ENCODE measurements at regions not wholly inside any gene's neighbourhood (a gene's known extent, or its start where the extent isn't known, plus 50 kb on each side); places are given as distances from the start of the nearest gene placed in this dataset.
"Not testable (repeated sequence)": the region's sequence is repeated elsewhere in the genome, so short reads cannot be mapped to it uniquely, and the experiment has no call there.

DNA sequence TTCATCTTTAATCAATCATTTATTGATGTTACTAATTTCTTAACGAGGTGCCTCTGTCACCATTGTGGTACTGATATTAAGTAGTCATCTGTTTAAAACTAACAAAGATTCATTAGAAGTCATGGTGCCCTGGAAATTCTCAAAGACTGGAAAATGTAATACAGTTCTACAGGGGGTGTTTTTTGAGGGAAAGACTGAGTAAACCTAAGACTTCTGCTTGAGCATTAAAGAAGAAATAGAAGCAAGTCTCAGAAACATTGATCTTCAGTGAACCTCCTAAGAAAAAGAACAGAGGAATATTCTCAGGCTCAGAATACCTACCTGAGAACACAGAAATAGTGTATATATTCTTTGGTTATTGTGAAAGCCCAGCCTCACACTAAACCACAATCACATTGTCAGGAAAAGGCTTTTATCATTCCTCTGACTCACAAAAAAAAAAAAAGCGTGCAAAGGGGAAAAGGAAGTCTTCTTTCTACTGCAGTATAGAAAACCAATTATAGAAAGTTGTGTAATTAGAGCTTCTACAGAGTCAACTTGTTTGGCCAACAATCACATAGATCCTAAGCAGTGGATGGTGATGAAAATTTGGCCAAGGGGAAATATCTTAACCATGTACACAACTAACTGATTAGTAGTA is 60.8 kb downstream of the HINT1 start (continued):
- TF ChIP-seq, protein P1, sequence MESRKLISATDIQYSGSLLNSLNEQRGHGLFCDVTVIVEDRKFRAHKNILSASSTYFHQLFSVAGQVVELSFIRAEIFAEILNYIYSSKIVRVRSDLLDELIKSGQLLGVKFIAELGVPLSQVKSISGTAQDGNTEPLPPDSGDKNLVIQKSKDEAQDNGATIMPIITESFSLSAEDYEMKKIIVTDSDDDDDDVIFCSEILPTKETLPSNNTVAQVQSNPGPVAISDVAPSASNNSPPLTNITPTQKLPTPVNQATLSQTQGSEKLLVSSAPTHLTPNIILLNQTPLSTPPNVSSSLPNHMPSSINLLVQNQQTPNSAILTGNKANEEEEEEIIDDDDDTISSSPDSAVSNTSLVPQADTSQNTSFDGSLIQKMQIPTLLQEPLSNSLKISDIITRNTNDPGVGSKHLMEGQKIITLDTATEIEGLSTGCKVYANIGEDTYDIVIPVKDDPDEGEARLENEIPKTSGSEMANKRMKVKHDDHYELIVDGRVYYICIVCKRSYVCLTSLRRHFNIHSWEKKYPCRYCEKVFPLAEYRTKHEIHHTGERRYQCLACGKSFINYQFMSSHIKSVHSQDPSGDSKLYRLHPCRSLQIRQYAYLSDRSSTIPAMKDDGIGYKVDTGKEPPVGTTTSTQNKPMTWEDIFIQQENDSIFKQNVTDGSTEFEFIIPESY (IDR thresholded peaks at IDR 0.05; ENCODE audit: borderline replicate concordance, low read depth) = no peak
- no peak for TF ChIP-seq FOSL2 (IDR thresholded peaks at IDR 0.05; ENCODE audit: borderline replicate concordance, low read depth)
- no peak for TF ChIP-seq SMC3 (IDR thresholded peaks at IDR 0.05; ENCODE audit: low read depth, low read length)
- no peak for TF ChIP-seq TAF1 (IDR thresholded peaks at IDR 0.05; ENCODE audit: borderline replicate concordance, low read depth, low read length)
- no peak for TF ChIP-seq SIN3A (IDR thresholded peaks at IDR 0.05; ENCODE audit: borderline replicate concordance, low read depth, low read length)
- TF ChIP-seq MEF2A (IDR thresholded peaks at IDR 0.05; ENCODE audit: borderline replicate concordance, low read depth) = no peak
- no peak for TF ChIP-seq EP300 (IDR thresholded peaks at IDR 0.05; ENCODE audit: borderline replicate concordance in 1 of 2, low read depth in 1 of 2, low read length in 1 of 2)
- TF ChIP-seq EZH2phosphoT487 (IDR thresholded peaks at IDR 0.05; ENCODE audit: borderline replicate concordance, low read depth) = no peak
- no peak for TF ChIP-seq FOXM1 (IDR thresholded peaks at IDR 0.05; ENCODE audit: low read depth)
- TF ChIP-seq CHD2 (IDR thresholded peaks at IDR 0.05; ENCODE audit: low read length, partially characterized antibody) = no peak
- TF ChIP-seq, protein P2, sequence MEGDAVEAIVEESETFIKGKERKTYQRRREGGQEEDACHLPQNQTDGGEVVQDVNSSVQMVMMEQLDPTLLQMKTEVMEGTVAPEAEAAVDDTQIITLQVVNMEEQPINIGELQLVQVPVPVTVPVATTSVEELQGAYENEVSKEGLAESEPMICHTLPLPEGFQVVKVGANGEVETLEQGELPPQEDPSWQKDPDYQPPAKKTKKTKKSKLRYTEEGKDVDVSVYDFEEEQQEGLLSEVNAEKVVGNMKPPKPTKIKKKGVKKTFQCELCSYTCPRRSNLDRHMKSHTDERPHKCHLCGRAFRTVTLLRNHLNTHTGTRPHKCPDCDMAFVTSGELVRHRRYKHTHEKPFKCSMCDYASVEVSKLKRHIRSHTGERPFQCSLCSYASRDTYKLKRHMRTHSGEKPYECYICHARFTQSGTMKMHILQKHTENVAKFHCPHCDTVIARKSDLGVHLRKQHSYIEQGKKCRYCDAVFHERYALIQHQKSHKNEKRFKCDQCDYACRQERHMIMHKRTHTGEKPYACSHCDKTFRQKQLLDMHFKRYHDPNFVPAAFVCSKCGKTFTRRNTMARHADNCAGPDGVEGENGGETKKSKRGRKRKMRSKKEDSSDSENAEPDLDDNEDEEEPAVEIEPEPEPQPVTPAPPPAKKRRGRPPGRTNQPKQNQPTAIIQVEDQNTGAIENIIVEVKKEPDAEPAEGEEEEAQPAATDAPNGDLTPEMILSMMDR (IDR thresholded peaks at IDR 0.05) = no peak

DNA sequence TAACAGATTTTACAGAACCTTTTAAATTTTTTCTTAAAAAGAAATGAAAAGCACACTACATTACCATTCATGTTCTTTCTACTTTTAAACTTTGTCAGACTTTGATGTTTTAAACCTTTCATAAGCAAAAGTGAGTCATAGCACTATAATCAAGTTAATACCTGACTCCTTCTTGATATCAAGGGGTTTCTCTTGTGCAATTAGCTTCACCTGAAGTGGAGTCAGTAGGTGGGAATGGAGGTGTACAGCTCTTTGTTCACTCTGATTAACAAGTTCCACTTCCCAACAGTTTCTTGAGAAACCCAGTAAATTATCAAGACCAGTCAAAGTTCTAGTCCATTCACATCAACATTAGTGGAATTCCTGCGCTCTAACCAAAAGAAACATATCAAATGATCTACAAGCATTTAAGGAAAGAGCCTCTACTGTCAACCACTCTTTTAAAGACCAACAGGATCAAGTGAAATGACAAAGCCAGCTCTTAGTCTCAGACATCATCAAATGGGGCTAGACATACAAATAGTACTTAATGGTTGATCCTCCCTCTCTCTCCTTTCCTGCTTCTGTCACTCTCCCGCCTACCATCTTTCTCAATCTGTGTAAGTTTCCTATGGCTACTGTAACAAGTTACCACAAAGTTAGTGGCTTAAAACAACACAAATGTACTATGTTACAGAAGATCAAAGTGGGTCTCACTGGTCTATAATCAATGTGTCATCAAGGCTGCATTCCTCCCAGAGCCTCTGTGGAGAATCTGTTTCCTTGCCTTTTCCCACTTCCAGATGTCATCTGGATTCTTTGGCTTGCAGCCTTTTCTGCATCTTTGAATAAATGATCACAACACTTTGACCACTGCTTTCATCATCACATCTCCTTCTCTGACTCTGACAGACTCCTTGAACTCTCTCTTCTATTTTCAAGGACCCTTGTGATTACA is 68.0 kb downstream of the HINT1 start:
- H3K27me3 ChIP-seq (ENCODE audit: insufficient read depth) = no peaks in the 10 kb centered on the region; the same call in 1 of the 2 replicates
- no peak for TF ChIP-seq EZH2phosphoT487 (IDR thresholded peaks at IDR 0.05; ENCODE audit: borderline replicate concordance, low read depth)
- no peak for TF ChIP-seq ELF1 (IDR thresholded peaks at IDR 0.05)
- no peak for TF ChIP-seq JUND (IDR thresholded peaks at IDR 0.05)
- TF ChIP-seq TCF12 (IDR thresholded peaks at IDR 0.05) = no peak
- TF ChIP-seq, protein P1 (IDR thresholded peaks at IDR 0.05; ENCODE audit: borderline replicate concordance, low read depth) = no peak
- TF ChIP-seq NRF1 (IDR thresholded peaks at IDR 0.05; ENCODE audit: low read depth, low read length) = no peak
- H3F3A ChIP-seq (replicated peaks; ENCODE audit: insufficient read depth) = no peaks in the 10 kb centered on the region
- no peaks in the 10 kb centered on the region for H4K20me1 ChIP-seq (ENCODE audit: insufficient read depth)
- no peak overlapping the region for H3K4me3 ChIP-seq (ENCODE audit: low read depth in 2 of 2, low read length in 1 of 2)
- ChIA-PET POLR2A (no interaction called here), CTCF (interaction anchor here (0.6 to 0.7 kb wide), 2 partner anchors 15 to 16 kb away, joined by 3 read pairs; no protein-coding TSS in a partner anchor)
- DNase-seq = no peak
- H3K4me2 ChIP-seq = no peak overlapping the region
- no peak overlapping the region for H3K9ac ChIP-seq
- no peaks in the 10 kb centered on the region for H3K4me1 ChIP-seq (ENCODE audit: control insufficient read depth in 1 of 2, insufficient read depth in 2 of 2, low read depth in 1 of 2, low read length in 1 of 2)
- no peaks in the 10 kb centered on the region for H3K9me2 ChIP-seq
- no peaks in the 10 kb centered on the region for H3K36me3 ChIP-seq (replicated peaks in 1 of 2; ENCODE audit: control insufficient read depth in 1 of 2, insufficient read depth in 2 of 2, low read length in 1 of 2)
- H3K9me3 ChIP-seq = no peaks in the 10 kb centered on the region
- H3K79me2 ChIP-seq (ENCODE audit: insufficient read depth) = no peaks in the 10 kb centered on the region
- H2AFZ ChIP-seq (ENCODE audit: low read depth) = no peak overlapping the region
- WGBS (ENCODE audit: low lambda C conversion rate) = 2% methylated on average over 2 of the region's 2 CpGs
- H3K27ac ChIP-seq (ENCODE audit: low read depth in 2 of 2, low read length in 1 of 2) = no peak overlapping the region

DNA sequence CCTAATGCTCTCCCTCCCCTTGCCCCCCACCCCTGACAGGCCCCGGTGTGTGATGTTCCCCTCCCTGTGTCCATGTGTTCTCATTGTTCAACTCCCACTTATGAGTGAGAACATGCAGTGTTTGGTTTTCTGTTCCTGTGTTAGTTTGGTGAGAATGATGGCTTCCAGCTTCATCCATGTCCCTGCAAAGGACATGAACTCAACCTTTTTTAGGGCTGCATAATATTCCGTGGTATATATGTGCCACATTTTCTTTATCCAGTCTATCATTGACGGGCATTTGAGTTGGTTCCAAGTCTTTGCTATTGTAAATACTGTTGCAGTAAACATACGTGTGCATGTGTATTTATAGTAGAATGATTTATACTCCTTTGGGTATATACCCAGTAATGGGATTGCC is 69.5 kb downstream of the HINT1 start:
- H3K4me2 ChIP-seq; DNase-seq; H4K20me1 ChIP-seq (ENCODE audit: insufficient read depth); POLR2A ChIA-PET; H3K4me3 ChIP-seq (ENCODE audit: low read depth in 2 of 2, low read length in 1 of 2); H2AFZ ChIP-seq (ENCODE audit: low read depth); H3K9me2 ChIP-seq; H3F3A ChIP-seq (replicated peaks; ENCODE audit: insufficient read depth); H3K27me3 ChIP-seq (ENCODE audit: insufficient read depth); H3K9me3 ChIP-seq; CTCF ChIA-PET; H3K36me3 ChIP-seq (replicated peaks in 1 of 2; ENCODE audit: control insufficient read depth in 1 of 2, insufficient read depth in 2 of 2, low read length in 1 of 2); H3K9ac ChIP-seq; H3K27ac ChIP-seq (ENCODE audit: low read depth in 2 of 2, low read length in 1 of 2); H3K79me2 ChIP-seq (ENCODE audit: insufficient read depth); H3K4me1 ChIP-seq (ENCODE audit: control insufficient read depth in 1 of 2, insufficient read depth in 2 of 2, low read depth in 1 of 2, low read length in 1 of 2): not testable (repeated sequence)
- 10% methylated on average over 4 of the region's 4 CpGs for WGBS (ENCODE audit: low lambda C conversion rate)
